Hematopoietic multipotent progenitor cell treated with erythropoietin and hydrocortisone succinate and interleukin-3 and kit ligand, for 4 days (in vitro differentiated cells): ENCODE measurements at regions not wholly inside any gene's neighbourhood (a gene's known extent, or its start where the extent isn't known, plus 50 kb on each side); places are given as distances from the start of the nearest gene placed in this dataset.

Source experiments
- DNase-seq: peaks from one replicate; pipeline ENCODE4 v3.0.0-alpha.2; 2015

DNA sequence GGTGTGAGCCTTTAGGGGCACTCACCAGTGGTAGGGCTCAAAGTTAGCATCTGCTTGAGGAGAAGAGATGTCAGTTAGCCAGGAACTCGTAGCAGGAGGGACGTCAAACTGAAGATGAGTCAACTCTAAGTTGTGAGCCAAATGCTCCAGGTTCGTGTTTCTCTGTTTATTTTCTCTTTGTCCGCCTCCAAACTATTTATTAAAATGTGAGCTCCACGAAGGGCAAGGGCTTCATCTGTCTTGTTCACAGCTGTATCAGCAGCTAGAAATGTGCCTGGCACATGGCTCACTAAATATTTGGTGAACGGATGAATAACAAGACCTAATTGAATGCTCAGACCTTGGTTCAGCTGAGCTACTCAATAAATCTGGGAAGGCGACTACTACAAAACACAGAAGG, 248.9 kb downstream of the BCOR start:
- DNase-seq, result no peak

DNA sequence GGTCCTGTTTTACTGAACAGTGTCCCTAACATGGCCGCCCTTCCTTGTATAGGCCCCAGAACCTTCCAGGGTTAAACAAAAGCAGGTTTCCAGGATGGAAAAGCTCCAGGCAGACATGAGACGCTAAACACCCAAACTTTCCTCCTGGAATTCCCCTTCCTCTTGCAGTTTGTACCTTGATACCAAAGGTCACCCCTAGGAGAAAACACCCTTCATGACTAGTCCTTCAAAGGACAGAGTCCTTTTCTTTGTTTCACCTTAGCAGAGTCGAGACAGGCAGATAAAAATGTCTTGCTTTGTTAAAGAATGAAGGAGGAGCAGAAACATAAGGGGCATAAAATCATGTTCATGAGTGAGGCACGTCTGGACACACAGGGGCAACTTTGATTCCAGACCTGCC, 247.5 kb downstream of the BCOR start:
- no peak for DNase-seq

DNA sequence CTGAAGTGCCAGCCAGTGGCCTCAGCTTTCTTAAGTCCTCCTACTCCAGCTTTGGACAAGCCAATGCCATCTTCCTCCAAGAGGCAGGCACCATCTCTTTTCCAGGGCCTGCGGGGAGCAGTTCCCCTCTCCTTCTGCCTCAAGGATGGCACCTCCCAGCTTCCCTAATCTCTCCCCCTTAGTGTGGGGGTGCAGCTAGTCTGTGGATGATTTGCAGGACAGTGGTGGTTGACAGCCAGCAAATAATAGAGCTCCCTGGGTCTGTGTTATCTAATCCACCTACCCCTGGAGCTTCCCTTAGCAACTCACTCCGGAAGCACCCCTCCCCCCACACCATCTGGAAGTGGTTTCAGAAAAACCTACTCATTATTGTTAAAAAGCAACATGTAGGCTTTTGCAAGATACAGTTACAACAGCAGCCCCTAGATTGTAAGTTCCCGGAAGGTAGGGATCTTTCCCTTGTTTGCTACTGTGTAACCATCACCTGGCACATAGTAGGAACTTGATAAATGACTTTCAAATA, 247.1 kb downstream of the BCOR start:
- peak; percentile 92 for DNase-seq

DNA sequence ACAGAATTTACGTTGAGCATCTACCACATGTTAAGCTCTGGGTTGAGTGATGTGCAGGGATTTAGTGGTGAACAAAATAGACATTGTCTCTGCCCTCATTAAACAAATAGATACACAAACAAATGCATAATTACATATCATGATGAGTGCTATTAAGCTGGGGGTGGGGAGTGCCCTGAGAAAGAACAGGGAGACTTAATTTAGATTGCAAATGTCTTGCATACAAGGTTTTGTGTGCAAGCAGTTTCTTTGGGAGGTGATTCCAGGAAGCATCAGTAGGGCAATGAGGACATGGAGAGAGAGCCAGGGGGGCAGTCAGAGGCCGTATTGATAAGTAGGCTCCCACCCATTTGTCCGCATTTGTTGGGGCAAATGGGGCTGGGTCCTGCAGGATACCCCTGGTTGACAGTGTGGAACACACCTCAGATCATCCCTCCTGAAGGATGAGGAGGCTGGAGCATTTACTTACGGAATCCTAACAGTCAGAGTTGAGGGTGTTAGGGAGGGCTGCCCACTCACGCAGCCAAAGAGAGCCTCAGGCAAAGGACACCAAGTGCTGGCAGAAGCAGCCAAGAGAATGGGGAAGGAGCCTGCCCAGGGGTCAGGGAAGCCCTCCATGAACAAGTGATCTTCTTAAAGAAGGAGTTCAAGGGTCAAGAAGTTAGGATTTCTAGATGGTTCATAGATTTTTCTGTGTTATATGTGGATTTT, 245.9 kb downstream of the BCOR start:
- DNase-seq, result no peak

DNA sequence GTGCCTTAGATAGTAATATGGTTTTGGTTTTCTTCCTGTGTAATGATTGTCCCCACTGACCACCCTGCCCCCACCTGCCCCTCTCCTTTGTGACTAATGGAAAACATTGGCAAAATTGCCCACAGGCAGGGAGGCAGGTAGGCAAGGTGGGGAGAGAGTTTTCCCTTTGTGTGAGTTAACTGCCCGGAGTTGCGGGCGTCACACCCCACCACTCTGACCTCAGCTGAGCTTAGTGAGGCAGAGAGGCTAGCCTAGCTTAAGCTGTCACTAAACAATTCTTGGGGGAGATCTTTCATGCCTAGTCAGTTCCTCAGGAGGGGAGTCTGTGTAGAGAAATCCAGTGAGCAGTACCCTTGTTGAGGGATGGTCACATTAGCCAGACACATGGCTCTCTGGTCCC, 245.3 kb downstream of the BCOR start:
- no peak for DNase-seq

DNA sequence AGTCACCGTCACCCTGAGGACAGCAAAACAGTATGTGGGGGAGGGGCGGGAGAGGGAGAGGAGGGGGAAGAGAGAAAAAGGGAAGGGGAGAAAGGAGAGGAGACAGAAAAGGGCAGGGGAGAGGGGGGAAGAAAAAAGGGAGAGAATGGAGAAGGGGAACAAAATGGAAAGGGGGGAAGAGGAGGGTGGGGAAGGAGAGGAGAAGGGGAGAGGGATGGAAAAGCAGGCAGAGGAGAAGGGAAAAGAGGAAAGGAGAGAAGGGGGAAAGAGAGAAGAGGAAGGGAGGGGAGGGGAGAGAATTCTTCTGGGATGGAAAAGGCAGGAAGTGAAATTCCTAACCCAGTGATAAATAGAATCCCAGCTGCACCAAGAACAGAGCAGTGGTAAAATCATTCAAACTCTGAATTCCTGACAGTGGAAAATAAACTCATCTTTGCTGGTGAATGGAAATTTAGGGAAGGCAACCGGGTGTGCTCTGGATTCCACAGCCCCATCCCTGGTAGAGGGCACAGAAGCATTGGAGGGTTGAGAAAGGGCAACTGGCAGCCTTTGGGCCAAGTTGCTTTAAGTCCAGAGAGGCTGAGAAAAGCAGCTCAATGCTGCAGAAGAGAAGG, 244.2 kb downstream of the BCOR start:
- no peak for DNase-seq

DNA sequence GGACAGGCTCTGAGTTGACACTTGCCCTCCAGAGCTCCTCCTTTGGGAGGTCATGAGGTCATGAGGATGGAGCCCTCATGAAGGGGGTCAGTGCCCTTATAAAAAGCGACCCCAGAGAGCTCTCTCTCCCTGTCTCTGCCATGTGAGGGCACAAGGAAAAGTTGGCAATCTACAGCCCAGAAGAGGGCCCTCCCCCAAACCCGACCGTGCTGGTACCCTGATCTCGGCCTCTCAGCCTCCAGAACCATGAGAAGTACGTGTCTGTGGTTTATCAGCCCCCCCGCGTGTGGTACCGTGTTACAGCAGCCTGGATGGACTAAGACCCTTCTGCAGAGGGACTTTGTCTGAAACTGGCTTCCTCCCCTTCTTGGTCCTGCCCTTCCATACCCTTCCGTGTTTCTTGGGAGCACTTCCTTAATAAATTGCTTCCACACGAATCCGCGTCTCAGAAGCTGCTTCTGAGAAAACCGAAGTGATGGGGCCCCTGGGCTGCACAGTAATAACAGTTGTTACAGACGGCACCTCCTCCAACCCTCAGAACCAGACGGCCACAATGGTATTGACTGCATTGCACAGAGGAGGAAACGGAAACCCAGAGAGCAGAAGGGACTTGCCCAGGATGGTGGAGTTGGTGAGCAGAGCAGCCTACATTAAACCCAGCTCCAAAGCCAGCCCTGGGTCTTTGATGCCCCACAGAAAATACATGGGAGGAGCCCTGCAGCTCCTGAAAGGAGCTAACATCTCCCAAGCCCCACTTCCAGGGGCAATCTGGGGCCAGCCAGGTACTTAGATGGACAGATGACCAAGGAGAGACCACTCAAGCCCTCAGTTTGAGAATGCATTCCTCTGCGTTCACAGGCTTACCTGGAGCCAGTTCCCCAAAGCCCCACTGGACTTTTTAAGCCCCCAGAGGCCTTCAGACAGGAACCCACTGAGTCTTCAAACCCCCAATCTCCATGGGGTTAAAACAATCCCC, 242.7 kb downstream of the BCOR start:
- peak; percentile 75 for DNase-seq

DNA sequence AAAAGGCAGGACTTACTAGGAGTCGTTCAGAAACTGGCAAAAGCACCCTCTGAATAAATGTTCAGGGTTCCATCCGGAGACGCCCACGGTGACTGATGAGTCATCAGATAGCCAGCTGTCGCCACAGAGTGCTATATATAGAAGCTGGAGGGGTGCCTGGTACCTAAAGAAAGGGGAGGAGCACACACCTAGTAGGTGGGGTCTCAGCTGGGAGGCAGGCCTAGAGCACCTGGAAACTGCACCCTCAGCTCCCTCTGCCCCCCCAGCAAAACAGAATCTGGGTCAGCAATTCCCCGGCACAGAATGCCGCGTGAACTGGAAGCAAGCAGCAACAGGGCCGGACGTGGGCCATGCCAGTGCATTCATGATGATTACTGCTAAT, 242.0 kb downstream of the BCOR start:
- peak; percentile 76 for DNase-seq

DNA sequence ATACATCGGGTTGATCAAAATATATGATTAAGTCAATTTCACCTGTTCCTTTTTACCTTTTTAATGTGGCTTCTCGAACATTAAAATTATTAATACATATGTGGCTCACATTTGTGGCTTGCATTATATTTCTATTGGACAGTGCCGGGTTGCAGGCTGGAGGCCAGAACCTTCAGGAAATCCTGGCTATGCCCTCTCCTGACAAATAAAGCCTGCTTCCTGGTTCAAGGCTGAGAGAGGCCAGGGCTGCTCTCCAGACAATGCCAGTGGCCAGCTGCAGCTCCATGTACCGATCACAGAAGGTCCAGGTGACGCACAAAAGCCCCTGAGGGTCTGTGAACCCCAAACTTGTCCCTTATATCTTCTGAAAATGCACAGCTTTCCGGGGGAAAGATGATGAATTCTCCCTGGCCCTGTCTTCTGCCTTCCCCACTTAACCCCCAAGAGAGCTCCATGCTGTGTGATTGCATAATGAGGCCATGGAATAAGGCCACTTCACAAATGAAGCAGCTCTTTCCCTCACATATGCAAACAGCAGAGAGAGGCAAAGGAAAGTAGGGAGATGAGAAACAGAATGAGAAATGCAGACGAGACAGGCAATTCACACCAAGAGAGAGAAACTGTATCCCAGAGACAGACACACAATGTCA, 241.2 kb downstream of the BCOR start:
- no peak for DNase-seq

DNA sequence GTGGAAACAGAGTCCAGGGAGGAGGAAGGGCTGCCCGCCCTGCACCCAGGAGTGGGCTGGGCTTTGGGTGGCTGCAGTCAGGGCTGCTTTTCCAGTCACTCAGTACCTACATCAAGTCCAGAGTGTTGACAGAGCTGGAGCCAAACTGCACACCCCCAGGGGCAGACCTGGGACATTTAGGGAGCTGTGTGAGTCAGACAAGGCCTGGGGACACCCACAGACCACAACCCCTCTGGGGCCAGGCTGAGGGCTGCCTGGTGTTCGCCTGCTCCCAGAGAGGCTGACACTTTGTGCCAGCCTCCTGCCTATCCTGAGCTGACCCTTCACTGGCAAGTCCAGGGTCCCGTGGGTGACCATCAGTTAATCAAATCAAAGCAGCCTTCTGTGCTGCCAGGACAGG, 240.0 kb downstream of the BCOR start:
- peak; percentile 21 for DNase-seq

DNA sequence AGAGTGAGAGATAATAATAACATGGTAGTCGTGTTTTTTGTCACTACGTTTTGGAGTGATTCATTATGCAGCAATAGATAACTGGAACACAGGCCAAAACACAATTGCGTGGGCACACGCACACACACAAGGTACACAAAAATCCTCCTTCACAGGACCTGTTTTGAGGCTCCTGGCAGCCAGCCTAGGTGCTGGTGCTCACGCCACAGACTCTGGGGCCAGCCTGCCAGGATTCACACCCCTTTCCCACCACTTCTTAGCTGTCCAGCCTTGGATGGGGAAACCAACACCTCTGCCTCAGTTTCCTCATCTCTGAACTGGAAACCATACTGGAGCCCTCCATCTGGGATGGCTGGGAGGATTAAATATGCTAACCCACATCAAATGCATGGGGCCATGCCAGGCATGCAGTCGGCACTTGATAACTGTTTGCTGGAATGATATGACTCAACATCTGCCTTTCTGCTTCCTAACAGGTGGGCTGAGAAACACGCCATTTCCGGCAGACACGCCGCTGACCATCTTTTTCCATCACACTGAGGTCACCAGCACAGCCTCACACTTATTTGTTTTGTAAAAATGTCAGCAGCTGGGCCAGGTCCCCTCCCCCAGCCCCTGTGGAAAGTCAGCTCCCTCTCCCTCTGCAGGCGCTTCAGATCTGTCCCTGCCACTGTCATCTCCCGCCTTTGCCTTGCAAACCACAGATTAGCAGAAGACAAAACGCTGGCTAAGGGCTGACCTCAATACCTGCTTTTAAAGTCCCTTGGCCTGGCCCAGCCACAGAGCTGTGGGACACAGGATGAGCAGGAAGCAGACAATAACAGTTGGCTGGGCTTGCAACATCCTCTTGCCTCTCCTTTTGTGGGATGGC, 237.5 kb downstream of the BCOR start:
- peak; percentile 76 for DNase-seq

DNA sequence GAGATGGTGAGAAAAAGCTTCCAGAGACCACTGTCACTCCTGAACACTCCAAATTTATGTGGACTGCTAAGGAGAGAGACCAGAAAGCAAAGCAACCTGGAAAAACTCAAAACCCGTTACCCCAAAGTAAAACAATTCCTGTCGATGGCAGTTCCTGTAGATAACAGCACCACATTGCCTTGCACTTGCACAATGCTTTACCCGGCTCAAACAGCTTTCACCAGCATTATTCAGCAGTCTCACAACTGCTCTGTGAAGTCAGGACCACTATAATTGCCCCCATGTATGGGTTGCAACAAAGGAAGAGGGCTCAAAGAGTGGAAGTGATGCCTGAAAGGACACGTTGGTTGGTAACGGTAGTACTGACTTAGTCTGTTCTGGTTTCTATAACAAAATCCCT, 234.8 kb downstream of the BCOR start:
- DNase-seq, result peak; percentile 70

DNA sequence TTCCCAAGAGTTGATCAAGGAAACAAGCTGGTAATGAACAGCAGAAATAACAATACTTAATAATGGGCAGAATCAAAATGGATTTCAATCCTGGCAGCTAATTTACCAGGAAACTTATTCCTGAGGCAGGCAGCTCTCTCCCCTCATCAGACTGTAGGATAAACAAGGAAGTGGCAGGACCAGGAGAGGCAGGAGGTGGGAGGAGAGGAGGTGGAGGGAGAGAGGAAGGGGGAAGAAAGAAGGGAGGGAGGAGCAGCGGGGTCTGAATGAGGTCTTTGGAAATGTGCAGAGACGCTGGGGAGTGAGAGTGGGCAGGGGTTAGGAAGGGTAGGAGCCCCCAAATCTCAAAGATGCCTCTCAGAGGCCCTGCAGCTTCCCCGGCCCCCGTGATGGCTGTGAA, 231.5 kb downstream of the BCOR start:
- no peak for DNase-seq

DNA sequence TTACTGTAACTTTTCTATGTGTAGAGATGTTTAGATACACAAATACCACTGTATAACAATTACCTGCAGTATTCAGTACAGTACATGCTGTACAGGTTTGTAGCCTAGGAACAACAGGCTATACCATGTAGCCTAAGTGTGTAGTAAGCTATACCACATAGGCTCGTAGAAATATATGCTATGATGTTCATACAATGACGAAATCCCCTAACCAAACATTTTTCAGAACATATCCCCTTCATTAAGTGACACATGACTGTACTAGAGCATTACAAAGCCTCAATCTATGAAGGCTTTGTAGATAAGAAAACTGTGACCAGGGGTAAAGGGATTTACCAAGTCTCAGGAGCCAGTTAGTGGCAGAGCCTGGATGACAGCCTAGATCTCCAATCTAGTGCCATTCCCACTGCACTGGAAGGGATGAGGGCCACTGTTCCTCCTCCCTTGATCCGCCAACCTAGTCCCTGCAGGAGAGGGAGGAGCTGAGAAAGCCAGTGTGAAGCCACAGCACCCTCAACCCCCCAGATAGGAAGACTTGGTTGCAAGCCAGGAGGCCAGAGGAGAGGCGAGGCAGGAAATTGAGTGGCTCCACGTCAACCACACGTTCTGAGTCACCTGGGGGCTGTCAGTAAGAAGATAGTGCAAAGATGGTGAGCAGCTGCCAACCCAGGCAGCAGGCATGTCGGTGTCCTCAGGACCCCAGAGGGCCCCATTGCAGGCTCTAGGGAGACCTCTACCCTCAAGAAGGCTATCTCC, 227.7 kb downstream of the BCOR start:
- peak; percentile 80 for DNase-seq

DNA sequence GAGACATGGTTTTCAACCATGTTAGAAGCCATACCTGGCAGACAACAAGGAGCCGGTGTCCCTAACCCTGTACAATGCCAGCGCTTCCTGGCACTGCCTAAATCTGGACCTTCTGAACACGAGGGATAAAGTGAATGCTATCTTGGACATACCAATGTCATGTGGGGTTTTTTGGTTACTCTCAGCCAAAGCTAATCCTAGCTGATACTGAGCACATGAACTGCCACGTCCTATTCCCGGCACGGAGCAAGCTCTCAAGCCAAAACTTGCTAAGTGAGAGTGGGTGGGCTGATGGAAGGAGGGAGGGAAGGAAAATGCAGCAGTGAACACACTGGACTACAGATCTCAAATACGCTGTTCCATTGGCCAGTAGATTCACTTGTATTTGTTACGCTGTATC, 226.1 kb downstream of the BCOR start:
- no peak for DNase-seq

DNA sequence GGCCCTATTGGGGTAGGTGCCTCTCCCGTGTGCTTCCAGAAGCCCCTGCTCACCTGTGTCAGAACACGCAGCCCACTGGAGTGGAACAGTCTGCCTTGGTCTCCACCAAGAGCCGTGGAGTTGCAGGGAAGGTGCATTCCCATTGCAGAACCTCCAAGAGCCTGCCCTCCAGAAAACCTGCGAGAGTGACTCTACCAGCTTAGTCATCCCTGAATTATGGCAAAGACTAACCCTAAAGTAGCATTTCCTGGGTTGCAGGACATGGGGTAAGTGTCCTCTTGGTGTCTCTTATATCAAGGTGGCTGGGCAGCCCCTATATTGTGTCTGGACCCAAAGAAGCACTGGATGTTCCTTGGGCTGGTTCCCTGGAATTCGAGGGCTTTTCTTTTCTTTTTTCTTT, 224.6 kb downstream of the BCOR start:
- DNase-seq, result no peak

DNA sequence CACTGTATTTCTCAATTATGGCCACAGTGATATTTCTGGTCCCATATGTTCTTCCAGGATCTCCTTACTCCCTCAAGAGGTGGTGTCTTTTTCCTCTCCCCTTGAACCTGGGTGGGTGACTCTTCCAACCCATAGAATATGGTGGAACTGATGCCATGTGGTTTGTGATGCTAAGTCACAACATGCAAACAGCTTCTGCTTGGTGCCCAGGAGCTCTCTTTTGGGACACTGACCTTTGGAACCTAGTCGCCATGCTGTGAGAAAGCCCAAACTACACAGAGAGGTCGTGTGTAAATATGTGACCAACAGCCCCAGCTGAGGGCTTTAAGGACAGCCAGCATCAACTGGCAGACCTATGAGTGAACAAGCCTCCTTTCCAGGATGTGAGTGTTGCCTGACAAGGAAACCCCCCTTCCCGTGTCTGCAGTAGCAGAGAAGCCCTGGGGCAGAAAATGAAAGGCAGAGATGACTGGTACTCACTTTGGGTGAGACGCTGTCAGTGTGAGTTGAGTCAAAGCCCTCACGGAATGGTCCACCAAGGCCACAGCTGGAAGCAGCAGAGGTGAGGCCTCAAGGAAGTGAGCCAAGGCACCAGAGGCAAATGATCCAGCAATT, 223.4 kb downstream of the BCOR start:
- DNase-seq, result no peak

DNA sequence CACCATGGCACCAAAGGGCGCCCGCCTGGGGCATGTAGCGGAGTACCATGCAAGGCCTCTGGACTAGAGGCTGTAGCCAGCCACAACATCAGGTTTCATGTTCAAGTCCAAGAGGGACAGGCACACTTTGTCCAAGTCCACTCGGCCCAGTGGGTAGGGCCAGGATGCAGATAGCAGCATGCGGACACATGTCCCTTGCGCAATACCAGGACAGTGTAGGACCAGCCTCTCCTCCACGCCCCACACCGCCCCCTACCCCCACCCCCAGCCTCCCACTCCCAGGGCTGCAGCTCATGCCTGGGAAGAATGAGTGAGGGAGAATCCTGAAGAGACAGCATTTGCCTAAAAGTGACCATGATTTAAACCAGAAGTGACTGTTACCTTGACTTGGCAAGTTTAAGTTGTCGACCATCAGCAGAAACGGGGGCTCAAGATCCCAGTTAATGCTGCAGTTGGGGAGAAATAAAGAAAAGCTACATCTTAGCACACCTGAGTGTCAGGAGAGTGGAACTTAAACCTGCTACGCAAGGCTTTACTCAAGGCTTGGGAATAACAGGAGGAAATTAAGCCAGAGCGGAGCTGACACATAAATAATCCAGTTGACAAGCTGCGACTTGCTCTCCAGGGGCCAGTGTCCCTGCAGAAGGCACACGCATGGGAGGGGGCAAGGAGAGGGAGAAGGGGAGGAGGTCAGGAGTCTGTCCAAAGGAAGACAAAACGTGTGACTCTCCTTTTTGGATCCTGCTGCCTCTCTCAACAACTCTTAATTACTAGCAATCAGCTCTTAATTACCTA, 221.7 kb downstream of the BCOR start:
- no peak for DNase-seq

DNA sequence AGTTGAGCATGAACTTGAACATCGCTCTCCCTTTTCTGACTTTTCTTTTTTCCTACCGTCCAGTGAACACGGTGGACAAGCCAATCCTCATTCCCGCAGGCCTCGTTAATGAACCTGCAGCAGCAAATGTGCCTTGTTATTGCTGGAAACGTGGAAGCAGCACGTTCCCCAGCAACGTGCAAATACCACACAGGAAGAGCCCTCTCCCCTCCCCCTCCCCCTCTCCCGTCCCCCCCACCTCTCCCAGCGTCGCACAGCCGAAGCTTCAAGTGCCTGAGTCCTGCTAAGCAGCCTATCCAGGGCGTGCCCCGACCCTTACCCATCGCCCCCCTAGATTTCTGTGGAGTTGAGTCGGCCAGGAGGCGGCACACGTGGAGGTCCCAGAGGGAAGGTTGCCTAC, 219.9 kb downstream of the BCOR start:
- no peak for DNase-seq

DNA sequence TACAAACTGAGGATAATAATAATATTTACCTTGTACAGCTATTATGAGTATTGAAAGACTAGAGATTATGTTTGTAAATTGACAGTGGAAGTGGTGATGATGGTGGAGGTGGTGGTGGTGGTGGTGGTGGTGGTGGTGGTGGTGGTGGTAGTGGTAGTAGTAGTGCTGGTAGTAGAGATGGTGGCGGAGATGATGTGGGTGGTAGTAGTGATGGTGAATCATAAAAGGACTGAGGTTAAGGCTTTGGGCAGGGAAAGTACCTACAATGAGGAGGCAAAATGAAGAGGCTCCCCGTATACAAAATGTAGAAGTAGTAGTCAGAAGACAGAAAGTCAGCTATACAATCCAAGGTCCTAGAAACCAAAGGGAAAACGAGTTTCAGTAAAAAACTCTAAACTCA, 214.1 kb downstream of the BCOR start:
- DNase-seq, result no peak
